Right lobe of liver (tissue), 4 donors: ENCODE measurements at regions not wholly inside any gene's neighbourhood (a gene's known extent, or its start where the extent isn't known, plus 50 kb on each side); places are given as distances from the start of the nearest gene placed in this dataset.

Source experiments
- POLR2A ChIP-seq: fragments of 450-650 bp; IDR thresholded peaks from one replicate; pipeline ENCODE4 v1.6.1; 2017; ENCODE audit warnings: antibody characterized with exemption, mild to moderate bottlenecking
- TF ChIP-seq, protein P1 (sequence below), 4 donors: fragments of 200-600 bp in 3 of 4; fragments of 450-650 bp in 1 of 4; IDR thresholded peaks; one replicate each; pipeline versions ENCODE4 v1.5.1 to v1.8.0; 2016 to 2022; ENCODE audit warnings: antibody characterized with exemption in 4 of 4, mild to moderate bottlenecking in 2 of 4
- donor health status: DM: no; HTN: no; CAD: no.
- donor health status: DM: no; HTN: no; CAD: no.
- donor health status: DM: no; HTN: yes; CAD: no.

DNA sequence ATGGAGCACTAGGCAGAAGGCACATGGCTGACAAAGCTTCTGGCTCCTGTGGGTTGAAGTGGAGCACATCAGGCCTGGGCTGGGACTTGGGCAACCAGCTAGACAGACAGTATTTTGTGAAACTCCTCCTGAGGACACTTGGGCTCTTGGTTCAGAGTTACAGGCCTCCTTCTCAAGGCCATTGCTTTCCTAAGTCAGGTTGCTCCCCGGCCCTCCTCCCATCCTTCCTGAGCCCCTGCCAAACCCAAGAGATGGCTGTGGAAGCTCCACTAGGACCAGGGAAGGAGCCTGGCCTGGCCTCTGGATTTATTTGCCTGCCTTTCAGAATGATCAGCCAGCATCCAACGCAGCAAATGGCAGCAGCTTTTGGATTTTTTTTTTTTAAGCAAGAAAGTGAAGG is 56.3 kb downstream of the MAGEF1 start:
- TF ChIP-seq, protein P1, sequence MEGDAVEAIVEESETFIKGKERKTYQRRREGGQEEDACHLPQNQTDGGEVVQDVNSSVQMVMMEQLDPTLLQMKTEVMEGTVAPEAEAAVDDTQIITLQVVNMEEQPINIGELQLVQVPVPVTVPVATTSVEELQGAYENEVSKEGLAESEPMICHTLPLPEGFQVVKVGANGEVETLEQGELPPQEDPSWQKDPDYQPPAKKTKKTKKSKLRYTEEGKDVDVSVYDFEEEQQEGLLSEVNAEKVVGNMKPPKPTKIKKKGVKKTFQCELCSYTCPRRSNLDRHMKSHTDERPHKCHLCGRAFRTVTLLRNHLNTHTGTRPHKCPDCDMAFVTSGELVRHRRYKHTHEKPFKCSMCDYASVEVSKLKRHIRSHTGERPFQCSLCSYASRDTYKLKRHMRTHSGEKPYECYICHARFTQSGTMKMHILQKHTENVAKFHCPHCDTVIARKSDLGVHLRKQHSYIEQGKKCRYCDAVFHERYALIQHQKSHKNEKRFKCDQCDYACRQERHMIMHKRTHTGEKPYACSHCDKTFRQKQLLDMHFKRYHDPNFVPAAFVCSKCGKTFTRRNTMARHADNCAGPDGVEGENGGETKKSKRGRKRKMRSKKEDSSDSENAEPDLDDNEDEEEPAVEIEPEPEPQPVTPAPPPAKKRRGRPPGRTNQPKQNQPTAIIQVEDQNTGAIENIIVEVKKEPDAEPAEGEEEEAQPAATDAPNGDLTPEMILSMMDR (IDR thresholded peaks at IDR 0.05), result no peak
- no peak for TF ChIP-seq POLR2A
